ENCODE measurements at regions not wholly inside any gene's neighbourhood (a gene's known extent, or its start where the extent isn't known, plus 50 kb on each side); places are given as distances from the start of the nearest gene placed in this dataset.
"Not testable (repeated sequence)": the region's sequence is repeated elsewhere in the genome, so short reads cannot be mapped to it uniquely, and the experiment has no call there.

GRCh38 chr3:21229426-21230135 lies 521.4 kb downstream of the ZNF385D start:
- Mint-ChIP-seq H3K4me1 (ENCODE audit: unreplicated experiment) (peaks cover 6% of the 10 kb centered on the region), H3K27ac (no peak overlapping the region), H3K36me3 (no peaks in the 10 kb centered on the region), H3K4me3 (no peak overlapping the region), H3K9me3 (no peaks in the 10 kb centered on the region), H3K27me3 (no peaks in the 10 kb centered on the region)
- no peak for TF ChIP-seq CTCF (conservative IDR thresholded peaks at IDR 0.05)
- DNase-seq (ENCODE audit: extremely low spot score, unreplicated experiment) = no peak

- DNase-seq (ENCODE audit: extremely low spot score, unreplicated experiment) = no peak
- no peak overlapping the region for H3K27ac Mint-ChIP-seq
- H3K4me3 Mint-ChIP-seq = no peak overlapping the region
- H3K9me3 Mint-ChIP-seq = no peaks in the 10 kb centered on the region
- no peak for TF ChIP-seq CTCF (conservative IDR thresholded peaks at IDR 0.05)
- H3K36me3 Mint-ChIP-seq = no peaks in the 10 kb centered on the region
- peaks cover 6% of the 10 kb centered on the region for H3K4me1 Mint-ChIP-seq (ENCODE audit: unreplicated experiment)
- no peaks in the 10 kb centered on the region for H3K27me3 Mint-ChIP-seq
Observed at GRCh38 chr3:21226086-21226485, 524.9 kb downstream of the ZNF385D start.

- H3K27me3 Mint-ChIP-seq = no peaks in the 10 kb centered on the region
- TF ChIP-seq CTCF (conservative IDR thresholded peaks at IDR 0.05) = no peak
Observed at GRCh38 chr3:21220944-21221343, 530.1 kb downstream of the ZNF385D start.

GRCh38 chr3:21216598-21216997 lies 534.4 kb downstream of the ZNF385D start:
- Mint-ChIP-seq H3K27ac (no peak overlapping the region), H3K4me3 (no peak overlapping the region), H3K36me3 (no peaks in the 10 kb centered on the region), H3K9me3 (no peaks in the 10 kb centered on the region), H3K27me3 (no peaks in the 10 kb centered on the region), H3K4me1 (ENCODE audit: unreplicated experiment) (no peaks in the 10 kb centered on the region)
- TF ChIP-seq CTCF (conservative IDR thresholded peaks at IDR 0.05) = peak; percentile 58
- no peak for DNase-seq (ENCODE audit: extremely low spot score, unreplicated experiment)

More at GRCh38 chr3:21220944-21221343, 530.1 kb downstream of the ZNF385D start:
- no peak for DNase-seq (ENCODE audit: extremely low spot score, unreplicated experiment)
- no peaks in the 10 kb centered on the region for H3K36me3 Mint-ChIP-seq
- H3K4me1 Mint-ChIP-seq (ENCODE audit: unreplicated experiment) = no peaks in the 10 kb centered on the region
- H3K4me3 Mint-ChIP-seq = no peak overlapping the region
- no peak overlapping the region for H3K27ac Mint-ChIP-seq
- H3K9me3 Mint-ChIP-seq = no peaks in the 10 kb centered on the region

GRCh38 chr3:21204122-21204521 lies 546.9 kb downstream of the ZNF385D start:
- not testable (repeated sequence) for H3K4me1 Mint-ChIP-seq (ENCODE audit: unreplicated experiment); DNase-seq (ENCODE audit: extremely low spot score, unreplicated experiment); H3K27ac Mint-ChIP-seq; H3K9me3 Mint-ChIP-seq; H3K36me3 Mint-ChIP-seq; H3K4me3 Mint-ChIP-seq; H3K27me3 Mint-ChIP-seq

GRCh38 chr3:21195203-21195602 lies 555.8 kb downstream of the ZNF385D start:
- no peak for TF ChIP-seq CTCF (conservative IDR thresholded peaks at IDR 0.05)

GRCh38 chr3:21194036-21194435 lies 557.0 kb downstream of the ZNF385D start:
- H3K4me1 Mint-ChIP-seq (ENCODE audit: unreplicated experiment); H3K27me3 Mint-ChIP-seq; H3K27ac Mint-ChIP-seq; DNase-seq (ENCODE audit: extremely low spot score, unreplicated experiment); H3K4me3 Mint-ChIP-seq; H3K36me3 Mint-ChIP-seq; H3K9me3 Mint-ChIP-seq: not testable (repeated sequence)

More at GRCh38 chr3:21195203-21195602, 555.8 kb downstream of the ZNF385D start:
- H3K4me1 Mint-ChIP-seq (ENCODE audit: unreplicated experiment) = no peaks in the 10 kb centered on the region
- no peak overlapping the region for H3K4me3 Mint-ChIP-seq
- no peaks in the 10 kb centered on the region for H3K27me3 Mint-ChIP-seq
- no peaks in the 10 kb centered on the region for H3K36me3 Mint-ChIP-seq
- H3K27ac Mint-ChIP-seq = no peak overlapping the region
- H3K9me3 Mint-ChIP-seq = no peaks in the 10 kb centered on the region
- no peak for DNase-seq (ENCODE audit: extremely low spot score, unreplicated experiment)
